B cell (primary cell): ENCODE measurements at regions not wholly inside any gene's neighbourhood (a gene's known extent, or its start where the extent isn't known, plus 50 kb on each side); places are given as distances from the start of the nearest gene placed in this dataset.

Source experiments
- ATAC-seq: fragments of 200-7000 bp; cut with Tn5 transposase; one replicate; pipeline ENCODE4 v1.10.0; 2021; ENCODE audit warnings: low read depth, mild to moderate bottlenecking, moderate number of reproducible peaks, moderate library complexity
- CTCF ChIA-PET: fragments of 350-600 bp; sonication (Branson Sonifier 250); formaldehyde crosslinking; loops from one replicate; lab custom pipeline; 2021; ENCODE audit warnings: antibody characterized with exemption, inconsistent platforms; lab: Charles Lee
- POLR2A ChIA-PET: fragments of 350-600 bp; sonication (Branson Sonifier 250); formaldehyde crosslinking; loops from one replicate; lab custom pipeline; 2021; ENCODE audit warnings: antibody characterized with exemption; lab: Charles Lee
- DNase-seq: peaks from one replicate; pipeline ENCODE4 v3.0.0; 2013
- H2AFZ ChIP-seq: 2 replicates; pipeline ENCODE4 v1.6.1; 2012; ENCODE audit warnings: mild to moderate bottlenecking, low read depth, low read length; ENCODE audit not compliant: insufficient read depth, poor library complexity, severe bottlenecking
- H3K27ac ChIP-seq, 2 donors: 1 replicate in 1 of 2; 2 replicates in 1 of 2; pipeline ENCODE4 v1.5.1; 2012 to 2013; ENCODE audit warnings: low read length in 2 of 2, mild to moderate bottlenecking in 2 of 2, moderate library complexity in 1 of 2
- H3K27me3 ChIP-seq, 4 experiments: fragments of 200-600 bp in 1 of 4; sonication (generic) in 1 of 4; replicated peaks in 1 of 4; 1 replicate in 2 of 4; 2 replicates in 2 of 4; pipeline versions ENCODE4 v1.6.1 to v1.7.0; 2013 to 2016; ENCODE audit warnings: low read length in 3 of 4, mild to moderate bottlenecking in 2 of 4, mixed read lengths in 1 of 4, moderate library complexity in 1 of 4; ENCODE audit not compliant: insufficient read depth in 4 of 4, control insufficient read depth in 3 of 4; ENCODE audit errors: control extremely low read depth in 1 of 4
- H3K36me3 ChIP-seq, 2 experiments: replicated peaks in 1 of 2; 1 replicate in 1 of 2; 2 replicates in 1 of 2; pipeline versions ENCODE4 v1.6.1 to v1.7.1; 2013; ENCODE audit warnings: low read length in 1 of 2; ENCODE audit not compliant: insufficient read depth in 2 of 2, control insufficient read depth in 1 of 2; ENCODE audit errors: control extremely low read depth in 1 of 2, extremely low read depth in 1 of 2
- H3K4me1 ChIP-seq, 2 donors: fragments of 200-600 bp in 1 of 2; sonication (generic) in 1 of 2; 1 replicate in 1 of 2; 2 replicates in 1 of 2; pipeline versions ENCODE4 v1.5.1 to v1.6.1; 2013 to 2017; ENCODE audit warnings: low read length in 2 of 2; ENCODE audit not compliant: control insufficient read depth in 2 of 2, insufficient read depth in 2 of 2
- H3K4me2 ChIP-seq: replicated peaks from 2 replicates; pipeline ENCODE3; 2012; ENCODE audit warnings: mild to moderate bottlenecking, low read depth, low read length; ENCODE audit not compliant: poor library complexity, severe bottlenecking
- H3K4me3 ChIP-seq, 5 experiments: fragments of 200-600 bp in 1 of 5; sonication (generic) in 1 of 5; 1 replicate in 3 of 5; 2 replicates in 2 of 5; pipeline versions ENCODE4 v1.5.1 to v1.7.0; 2011 to 2016; ENCODE audit warnings: low read length in 4 of 5, mild to moderate bottlenecking in 4 of 5, low read depth in 2 of 5, control low read depth in 1 of 5, moderate library complexity in 1 of 5; ENCODE audit not compliant: insufficient read depth in 1 of 5; ENCODE audit errors: control extremely low read depth in 1 of 5, extremely low read depth in 1 of 5
- H3K79me2 ChIP-seq: fragments of 200-600 bp; sonication (generic); one replicate; pipeline ENCODE4 v1.6.0; 2016; ENCODE audit warnings: low read length; ENCODE audit not compliant: control insufficient read depth, insufficient read depth
- H3K9ac ChIP-seq: fragments of 200-600 bp; sonication (generic); 2 replicates; pipeline ENCODE4 v1.6.1; 2017; ENCODE audit warnings: mild to moderate bottlenecking, low read length, moderate library complexity
- H3K9me3 ChIP-seq, 3 donors: one replicate each; pipeline versions ENCODE4 v1.6.1 to v1.7.1; 2013; ENCODE audit warnings: low read length in 2 of 3; ENCODE audit not compliant: control insufficient read depth in 2 of 3, insufficient read depth in 1 of 3; ENCODE audit errors: control extremely low read depth in 1 of 3
- H4K20me1 ChIP-seq: 2 replicates; pipeline ENCODE4 v1.6.0; 2012; ENCODE audit warnings: mild to moderate bottlenecking, low read length; ENCODE audit not compliant: insufficient read depth, control insufficient read depth, poor library complexity, severe bottlenecking
- H3K27ac Mint-ChIP-seq: one replicate; pipeline ENCODE4 v1.8.0; 2021; ENCODE audit warnings: mixed read lengths
- H3K27me3 Mint-ChIP-seq: one replicate; pipeline ENCODE4 v1.8.0; 2021; ENCODE audit warnings: mixed read lengths
- H3K4me1 Mint-ChIP-seq: one replicate; pipeline ENCODE4 v1.8.0; 2021; ENCODE audit warnings: mixed read lengths
- H3K4me3 Mint-ChIP-seq: one replicate; pipeline ENCODE4 v1.8.0; 2021; ENCODE audit warnings: mixed read lengths
- H3K9me3 Mint-ChIP-seq: one replicate; pipeline ENCODE4 v1.8.0; 2022; ENCODE audit warnings: mixed read lengths; ENCODE audit not compliant: insufficient read depth
- EZH2 ChIP-seq: IDR thresholded peaks from 2 replicates; pipeline ENCODE4 v1.6.1; 2012; ENCODE audit warnings: borderline replicate concordance, low read depth, mild to moderate bottlenecking, moderate library complexity, low read length; ENCODE audit not compliant: insufficient read depth, poor library complexity, severe bottlenecking
- WGBS: methylation state at CpG from one replicate; pipeline ENCODE4 v1.1.5; 2013; ENCODE audit warnings: missing lambda C conversion rate; ENCODE audit not compliant: insufficient coverage; 5-methylcytosine and 5-hydroxymethylcytosine counted together
- intact Hi-C: fragments of 100-400 bp; cut with micrococcal nuclease; formaldehyde crosslinking; loops from one replicate; pipeline ENCODE4 v1.10.0; 2022
- TF ChIP-seq, protein P1 (sequence below): fragments of 200-600 bp; IDR thresholded peaks from one replicate; pipeline ENCODE4 v1.8.0; 2022; ENCODE audit warnings: antibody characterized with exemption, mild to moderate bottlenecking

DNA sequence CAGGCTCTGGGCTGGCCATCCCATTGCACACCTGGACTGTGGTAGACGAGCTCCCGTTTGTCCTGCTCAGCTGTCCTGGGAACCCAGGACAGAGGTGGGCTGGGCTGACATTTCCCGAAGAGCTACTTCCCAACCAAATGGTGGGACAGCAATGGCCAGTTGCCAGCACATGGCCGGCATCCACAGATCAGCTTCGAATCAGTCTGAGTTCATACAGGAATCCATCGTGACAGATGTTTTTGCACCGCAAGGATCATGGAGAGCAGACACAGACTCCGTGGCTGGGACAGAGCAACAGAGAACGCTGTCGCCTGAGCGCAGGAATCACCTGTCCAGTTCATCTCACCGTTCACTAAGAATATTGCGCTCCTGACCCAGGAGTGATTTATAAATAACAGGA is 198.5 kb downstream of the TTLL2 start:
- Mint-ChIP-seq H3K27ac (no peak overlapping the region), H3K4me1 (no peaks in the 10 kb centered on the region), H3K27me3 (peaks cover 16% of the 10 kb centered on the region), H3K4me3 (no peak overlapping the region), H3K9me3 (no peaks in the 10 kb centered on the region)
- no peak overlapping the region for H3K4me2 ChIP-seq
- intact Hi-C loops, result no loop called here
- H3K79me2 ChIP-seq, result no peaks in the 10 kb centered on the region
- H3K36me3 ChIP-seq, result no peaks in the 10 kb centered on the region
- H3K9me3 ChIP-seq, result peaks cover 0 to 2% (median 0%) of the 10 kb centered on the region in 3 donors
- no peaks in the 10 kb centered on the region for H4K20me1 ChIP-seq
- peaks cover 0 to 6% (median 0%) of the 10 kb centered on the region in 4 experiments for H3K27me3 ChIP-seq
- CTCF ChIA-PET, result no interaction called here
- no peak overlapping the region for H3K27ac ChIP-seq
- DNase-seq (no peak), ATAC-seq (no peak)
- H2AFZ ChIP-seq, result no peak overlapping the region
- POLR2A ChIA-PET, result no interaction called here
- no peaks in the 10 kb centered on the region for H3K4me1 ChIP-seq
- no peak overlapping the region for H3K9ac ChIP-seq
- H3K4me3 ChIP-seq, result no peak overlapping the region
- WGBS, result 94% methylated on average over 13 of the region's 13 CpGs
- TF ChIP-seq, protein P1, sequence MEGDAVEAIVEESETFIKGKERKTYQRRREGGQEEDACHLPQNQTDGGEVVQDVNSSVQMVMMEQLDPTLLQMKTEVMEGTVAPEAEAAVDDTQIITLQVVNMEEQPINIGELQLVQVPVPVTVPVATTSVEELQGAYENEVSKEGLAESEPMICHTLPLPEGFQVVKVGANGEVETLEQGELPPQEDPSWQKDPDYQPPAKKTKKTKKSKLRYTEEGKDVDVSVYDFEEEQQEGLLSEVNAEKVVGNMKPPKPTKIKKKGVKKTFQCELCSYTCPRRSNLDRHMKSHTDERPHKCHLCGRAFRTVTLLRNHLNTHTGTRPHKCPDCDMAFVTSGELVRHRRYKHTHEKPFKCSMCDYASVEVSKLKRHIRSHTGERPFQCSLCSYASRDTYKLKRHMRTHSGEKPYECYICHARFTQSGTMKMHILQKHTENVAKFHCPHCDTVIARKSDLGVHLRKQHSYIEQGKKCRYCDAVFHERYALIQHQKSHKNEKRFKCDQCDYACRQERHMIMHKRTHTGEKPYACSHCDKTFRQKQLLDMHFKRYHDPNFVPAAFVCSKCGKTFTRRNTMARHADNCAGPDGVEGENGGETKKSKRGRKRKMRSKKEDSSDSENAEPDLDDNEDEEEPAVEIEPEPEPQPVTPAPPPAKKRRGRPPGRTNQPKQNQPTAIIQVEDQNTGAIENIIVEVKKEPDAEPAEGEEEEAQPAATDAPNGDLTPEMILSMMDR, result no peak
- no peak for TF ChIP-seq EZH2

- 89% methylated on average over 18 of the region's 22 CpGs for WGBS
- ChIA-PET CTCF (no interaction called here), POLR2A (no interaction called here)
- Histone ChIP-seq H2AFZ (no peak overlapping the region), H3K9me3 (peaks cover 0 to 2% (median 0%) of the 10 kb centered on the region in 3 donors), H3K79me2 (no peaks in the 10 kb centered on the region), H3K36me3 (no peaks in the 10 kb centered on the region), H3K27me3 (peaks cover 0 to 6% (median 0%) of the 10 kb centered on the region in 4 experiments), H3K27ac (no peak overlapping the region), H4K20me1 (no peaks in the 10 kb centered on the region), H3K4me3 (no peak overlapping the region), H3K9ac (no peak overlapping the region), H3K4me2 (no peak overlapping the region), H3K4me1 (no peaks in the 10 kb centered on the region)
- intact Hi-C loops, result no loop called here
- H3K27ac Mint-ChIP-seq, result no peak overlapping the region
- no peak for TF ChIP-seq EZH2
- TF ChIP-seq, protein P1, result no peak
- H3K9me3 Mint-ChIP-seq, result no peaks in the 10 kb centered on the region
- ATAC-seq, result no peak
- H3K4me3 Mint-ChIP-seq, result no peak overlapping the region
- H3K4me1 Mint-ChIP-seq, result no peaks in the 10 kb centered on the region
- peaks cover 15% of the 10 kb centered on the region for H3K27me3 Mint-ChIP-seq
- DNase-seq, result no peak
Observed at GRCh38 chr6:167524261-167525111, 199.6 kb downstream of the TTLL2 start.
